OCI-LY1 (cell line): ENCODE measurements at regions not wholly inside any gene's neighbourhood (a gene's known extent, or its start where the extent isn't known, plus 50 kb on each side); places are given as distances from the start of the nearest gene placed in this dataset.

Experiments used
- H2AFZ ChIP-seq: fragments of 200-600 bp; sonication (generic), shearing (Covaris generic); 2 replicates; pipeline ENCODE4 v1.6.0; 2014; ENCODE audit warnings: antibody characterized with exemption, mild to moderate bottlenecking, low read length
- H3F3A ChIP-seq: fragments of 200-600 bp; sonication (generic), shearing (Covaris generic); 2 replicates; pipeline ENCODE4 v1.6.0; 2014; ENCODE audit warnings: mild to moderate bottlenecking, antibody characterized with exemption, low read length, moderate library complexity; ENCODE audit not compliant: insufficient read depth
- H3K27ac ChIP-seq: fragments of 200-600 bp; sonication (generic); 2 replicates; pipeline ENCODE4 v1.5.1; 2014; ENCODE audit warnings: low read length, mixed run types, mild to moderate bottlenecking, low read depth; ENCODE audit not compliant: poor library complexity, severe bottlenecking
- H3K27me3 ChIP-seq: fragments of 200-600 bp; sonication (generic); 2 replicates; pipeline ENCODE4 v1.6.0; 2014; ENCODE audit warnings: antibody characterized with exemption, mild to moderate bottlenecking, low read length, moderate library complexity; ENCODE audit not compliant: insufficient read depth
- H3K36me3 ChIP-seq: fragments of 200-600 bp; sonication (generic); 2 replicates; pipeline ENCODE4 v1.6.1; 2014; ENCODE audit warnings: mild to moderate bottlenecking, antibody characterized with exemption, low read length, moderate library complexity, mixed read lengths; ENCODE audit not compliant: insufficient read depth
- H3K4me1 ChIP-seq: fragments of 200-600 bp; sonication (generic); 2 replicates; pipeline ENCODE4 v1.5.1; 2014; ENCODE audit warnings: mild to moderate bottlenecking, low read length, moderate library complexity; ENCODE audit not compliant: insufficient read depth, severe bottlenecking
- H3K4me2 ChIP-seq: fragments of 200-600 bp; sonication (generic), shearing (Covaris generic); 2 replicates; pipeline ENCODE4 v1.6.1; 2014; ENCODE audit warnings: low read length
- H3K4me3 ChIP-seq: fragments of 200-600 bp; sonication (generic); 2 replicates; pipeline ENCODE4 v1.5.1; 2014; ENCODE audit warnings: low read length, low read depth, mild to moderate bottlenecking, mixed read lengths; ENCODE audit not compliant: poor library complexity, severe bottlenecking
- H3K79me2 ChIP-seq: fragments of 200-600 bp; shearing (Covaris generic); 2 replicates; pipeline ENCODE4 v1.6.1; 2016; ENCODE audit warnings: mixed run types, low read length, mixed read lengths; ENCODE audit not compliant: insufficient read depth
- H3K9ac ChIP-seq: fragments of 200-600 bp; sonication (generic), shearing (Covaris generic); 2 replicates; pipeline ENCODE4 v1.6.1; 2014; ENCODE audit warnings: mild to moderate bottlenecking, low read length, mixed read lengths
- H3K9me2 ChIP-seq: fragments of 200-600 bp; sonication (generic), shearing (Covaris generic); 2 replicates; pipeline ENCODE4 v1.6.1; 2014; ENCODE audit warnings: low read depth, mild to moderate bottlenecking, low read length, mixed read lengths
- H3K9me3 ChIP-seq: fragments of 200-600 bp; shearing (Covaris generic); 2 replicates; pipeline ENCODE4 v1.6.1; 2014; ENCODE audit warnings: low read length, mixed read lengths
- H4K20me1 ChIP-seq: fragments of 200-600 bp; sonication (generic), shearing (Covaris generic); 2 replicates; pipeline ENCODE4 v1.6.0; 2016; ENCODE audit warnings: mild to moderate bottlenecking, low read length; ENCODE audit not compliant: insufficient read depth
- EZH2 ChIP-seq: fragments of 200-600 bp; sonication (generic), shearing (Covaris generic); IDR thresholded peaks from 2 replicates; pipeline ENCODE4 v1.8.0; 2017; ENCODE audit warnings: borderline replicate concordance, mixed run types, mild to moderate bottlenecking, antibody characterized with exemption, low read length, moderate library complexity, mixed read lengths
- TF ChIP-seq, protein P1 (sequence below): fragments of 200-600 bp; sonication (generic), shearing (Covaris generic); IDR thresholded peaks from 2 replicates; pipeline ENCODE4 v1.5.1; 2017; ENCODE audit warnings: mild to moderate bottlenecking, antibody characterized with exemption, low read length, moderate library complexity, mixed read lengths

GRCh38 chr2:4900861-4901770 is 791.1 kb upstream of the SOX11 start:
- H2AFZ ChIP-seq, result no peak overlapping the region
- H3K9ac ChIP-seq, result no peak overlapping the region
- TF ChIP-seq, protein P1, sequence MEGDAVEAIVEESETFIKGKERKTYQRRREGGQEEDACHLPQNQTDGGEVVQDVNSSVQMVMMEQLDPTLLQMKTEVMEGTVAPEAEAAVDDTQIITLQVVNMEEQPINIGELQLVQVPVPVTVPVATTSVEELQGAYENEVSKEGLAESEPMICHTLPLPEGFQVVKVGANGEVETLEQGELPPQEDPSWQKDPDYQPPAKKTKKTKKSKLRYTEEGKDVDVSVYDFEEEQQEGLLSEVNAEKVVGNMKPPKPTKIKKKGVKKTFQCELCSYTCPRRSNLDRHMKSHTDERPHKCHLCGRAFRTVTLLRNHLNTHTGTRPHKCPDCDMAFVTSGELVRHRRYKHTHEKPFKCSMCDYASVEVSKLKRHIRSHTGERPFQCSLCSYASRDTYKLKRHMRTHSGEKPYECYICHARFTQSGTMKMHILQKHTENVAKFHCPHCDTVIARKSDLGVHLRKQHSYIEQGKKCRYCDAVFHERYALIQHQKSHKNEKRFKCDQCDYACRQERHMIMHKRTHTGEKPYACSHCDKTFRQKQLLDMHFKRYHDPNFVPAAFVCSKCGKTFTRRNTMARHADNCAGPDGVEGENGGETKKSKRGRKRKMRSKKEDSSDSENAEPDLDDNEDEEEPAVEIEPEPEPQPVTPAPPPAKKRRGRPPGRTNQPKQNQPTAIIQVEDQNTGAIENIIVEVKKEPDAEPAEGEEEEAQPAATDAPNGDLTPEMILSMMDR, result no peak
- no peak for TF ChIP-seq EZH2
- no peaks in the 10 kb centered on the region for H3K4me1 ChIP-seq
- H3K9me3 ChIP-seq, result no peaks in the 10 kb centered on the region
- no peaks in the 10 kb centered on the region for H3K9me2 ChIP-seq
- no peaks in the 10 kb centered on the region for H3K79me2 ChIP-seq
- no peaks in the 10 kb centered on the region for H3F3A ChIP-seq
- H3K4me3 ChIP-seq, result no peak overlapping the region
- H3K27ac ChIP-seq, result no peak overlapping the region
- H4K20me1 ChIP-seq, result no peaks in the 10 kb centered on the region
- no peak overlapping the region for H3K4me2 ChIP-seq
- no peaks in the 10 kb centered on the region for H3K36me3 ChIP-seq
- H3K27me3 ChIP-seq, result no peaks in the 10 kb centered on the region

GRCh38 chr2:4903656-4904348 is 788.4 kb upstream of the SOX11 start:
- no peaks in the 10 kb centered on the region for H3F3A ChIP-seq

GRCh38 chr2:4908461-4908860 is 783.7 kb upstream of the SOX11 start:
- Histone ChIP-seq H4K20me1 (no peaks in the 10 kb centered on the region), H3K4me2 (no peak overlapping the region), H3F3A (no peaks in the 10 kb centered on the region), H3K9me2 (no peaks in the 10 kb centered on the region), H2AFZ (no peak overlapping the region), H3K79me2 (no peaks in the 10 kb centered on the region), H3K27ac (no peak overlapping the region), H3K4me3 (no peak overlapping the region), H3K9me3 (no peaks in the 10 kb centered on the region), H3K27me3 (no peaks in the 10 kb centered on the region), H3K4me1 (no peaks in the 10 kb centered on the region), H3K36me3 (no peaks in the 10 kb centered on the region), H3K9ac (no peak overlapping the region)
- TF ChIP-seq, protein P1, result no peak
- no peak for TF ChIP-seq EZH2

More at GRCh38 chr2:4903656-4904348, 788.4 kb upstream of the SOX11 start:
- Histone ChIP-seq H2AFZ (no peak overlapping the region), H3K4me2 (no peak overlapping the region), H3K9me2 (no peaks in the 10 kb centered on the region), H4K20me1 (no peaks in the 10 kb centered on the region), H3K9me3 (no peaks in the 10 kb centered on the region), H3K4me1 (no peaks in the 10 kb centered on the region), H3K27ac (no peak overlapping the region), H3K9ac (no peak overlapping the region), H3K36me3 (no peaks in the 10 kb centered on the region), H3K4me3 (no peak overlapping the region), H3K79me2 (no peaks in the 10 kb centered on the region), H3K27me3 (no peaks in the 10 kb centered on the region)
- TF ChIP-seq, protein P1, result no peak
- no peak for TF ChIP-seq EZH2
